NCI-H1436 treated with DMSO at 0.1 percent for 48 hours (cell line): ENCODE measurements at regions not wholly inside any gene's neighbourhood (a gene's known extent, or its start where the extent isn't known, plus 50 kb on each side); places are given as distances from the start of the nearest gene placed in this dataset.
A peak's percentile ranks its signal among the peaks of the same experiment; 100 is the strongest.
"Not testable (repeated sequence)": the region's sequence is repeated elsewhere in the genome, so short reads cannot be mapped to it uniquely, and the experiment has no call there.

ENCODE experiments used
- DNase-seq: peaks from one replicate; lab custom pipeline; 2025; lab: John Stamatoyannopoulos, UW

- DNase-seq = no peak
These were observed 189.7 kb upstream of the RGS6 start for GRCh38 chr14:71742485-71742884.

GRCh38 chr14:71745072-71745471 lies 187.2 kb upstream of the RGS6 start:
- no peak for DNase-seq

- DNase-seq = no peak
These were observed 184.0 kb upstream of the RGS6 start for GRCh38 chr14:71748196-71748595.

GRCh38 chr14:71749613-71750238 lies 182.5 kb upstream of the RGS6 start:
- DNase-seq = no peak

- no peak for DNase-seq
These were observed 181.0 kb upstream of the RGS6 start for GRCh38 chr14:71751264-71751663.

GRCh38 chr14:71752111-71752738 lies 180.0 kb upstream of the RGS6 start:
- no peak for DNase-seq

- DNase-seq = peak; percentile 61
These were observed 179.0 kb upstream of the RGS6 start for GRCh38 chr14:71753126-71753830.

GRCh38 chr14:71753976-71754375 lies 178.3 kb upstream of the RGS6 start:
- no peak for DNase-seq

GRCh38 chr14:71754422-71755095 lies 177.7 kb upstream of the RGS6 start:
- DNase-seq = no peak

GRCh38 chr14:71758229-71758951 lies 173.8 kb upstream of the RGS6 start:
- no peak for DNase-seq

GRCh38 chr14:71762575-71762974 lies 169.7 kb upstream of the RGS6 start:
- no peak for DNase-seq

- no peak for DNase-seq
These were observed 167.4 kb upstream of the RGS6 start for GRCh38 chr14:71764701-71765382.

GRCh38 chr14:71765505-71765904 lies 166.7 kb upstream of the RGS6 start:
- no peak for DNase-seq

- no peak for DNase-seq
These were observed 161.8 kb upstream of the RGS6 start for GRCh38 chr14:71770431-71770830.

- not testable (repeated sequence) for DNase-seq
These were observed 160.8 kb upstream of the RGS6 start for GRCh38 chr14:71771421-71771820.

GRCh38 chr14:71771996-71772395 lies 160.2 kb upstream of the RGS6 start:
- not testable (repeated sequence) for DNase-seq

- DNase-seq = no peak
These were observed 158.2 kb upstream of the RGS6 start for GRCh38 chr14:71773898-71774481.

- DNase-seq = no peak
These were observed 155.5 kb upstream of the RGS6 start for GRCh38 chr14:71776471-71777360.

- no peak for DNase-seq
These were observed 152.2 kb upstream of the RGS6 start for GRCh38 chr14:71780075-71780474.

GRCh38 chr14:71780822-71781221 lies 151.4 kb upstream of the RGS6 start:
- no peak for DNase-seq
